DND-41 (cell line): ENCODE measurements at regions not wholly inside any gene's neighbourhood (a gene's known extent, or its start where the extent isn't known, plus 50 kb on each side); places are given as distances from the start of the nearest gene placed in this dataset.

Experiments used
- CTCF ChIP-seq: IDR thresholded peaks from 2 replicates; pipeline ENCODE4 v1.5.1; 2012; ENCODE audit warnings: borderline replicate concordance, low read length, moderate library complexity, mild to moderate bottlenecking; ENCODE audit not compliant: poor library complexity, severe bottlenecking; ENCODE audit errors: extremely low read depth
- EZH2 ChIP-seq: IDR thresholded peaks from 3 replicates; pipeline ENCODE4 v1.6.1; 2012; ENCODE audit warnings: borderline replicate concordance, low read depth, mild to moderate bottlenecking, moderate library complexity, low read length, inconsistent platforms; ENCODE audit not compliant: severe bottlenecking

GRCh38 chr5:168224085-168224484, 67.4 kb upstream of the WWC1 start:
- TF ChIP-seq CTCF (no peak), EZH2 (no peak)
